ENCODE measurements at regions not wholly inside any gene's neighbourhood (a gene's known extent, or its start where the extent isn't known, plus 50 kb on each side); places are given as distances from the start of the nearest gene placed in this dataset.

DNA sequence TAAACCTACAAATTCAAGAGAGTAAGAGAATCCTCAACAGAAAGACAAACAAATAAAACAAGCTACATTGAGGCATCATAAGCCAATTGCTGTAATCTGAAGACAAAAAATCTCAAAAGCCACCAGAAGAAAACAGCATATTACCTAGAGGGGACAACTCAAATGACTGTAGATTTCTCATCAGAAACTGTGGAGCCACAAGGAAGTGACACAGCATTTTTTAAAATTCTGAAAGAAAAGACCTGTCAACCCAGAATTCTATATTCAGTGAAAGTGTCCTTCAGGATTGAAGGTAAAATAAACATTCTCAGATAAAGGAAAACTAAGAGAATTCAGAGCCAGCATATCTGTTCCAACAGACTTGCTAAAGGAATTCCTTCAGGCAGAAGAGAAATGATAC is 147.8 kb upstream of the DHRS4 start:
- Mint-ChIP-seq H3K9me3 (ENCODE audit: low read depth, unreplicated experiment) (peaks cover 6% of the 10 kb centered on the region), H3K27ac (ENCODE audit: unreplicated experiment) (no peak overlapping the region), H3K4me3 (ENCODE audit: low read depth, unreplicated experiment) (no peak overlapping the region), H3K4me1 (ENCODE audit: low read depth, unreplicated experiment) (no peaks in the 10 kb centered on the region), H3K27me3 (ENCODE audit: unreplicated experiment) (peaks cover 17% of the 10 kb centered on the region), H3K36me3 (ENCODE audit: insufficient read depth, unreplicated experiment) (no peaks in the 10 kb centered on the region)
- TF ChIP-seq, protein P1, sequence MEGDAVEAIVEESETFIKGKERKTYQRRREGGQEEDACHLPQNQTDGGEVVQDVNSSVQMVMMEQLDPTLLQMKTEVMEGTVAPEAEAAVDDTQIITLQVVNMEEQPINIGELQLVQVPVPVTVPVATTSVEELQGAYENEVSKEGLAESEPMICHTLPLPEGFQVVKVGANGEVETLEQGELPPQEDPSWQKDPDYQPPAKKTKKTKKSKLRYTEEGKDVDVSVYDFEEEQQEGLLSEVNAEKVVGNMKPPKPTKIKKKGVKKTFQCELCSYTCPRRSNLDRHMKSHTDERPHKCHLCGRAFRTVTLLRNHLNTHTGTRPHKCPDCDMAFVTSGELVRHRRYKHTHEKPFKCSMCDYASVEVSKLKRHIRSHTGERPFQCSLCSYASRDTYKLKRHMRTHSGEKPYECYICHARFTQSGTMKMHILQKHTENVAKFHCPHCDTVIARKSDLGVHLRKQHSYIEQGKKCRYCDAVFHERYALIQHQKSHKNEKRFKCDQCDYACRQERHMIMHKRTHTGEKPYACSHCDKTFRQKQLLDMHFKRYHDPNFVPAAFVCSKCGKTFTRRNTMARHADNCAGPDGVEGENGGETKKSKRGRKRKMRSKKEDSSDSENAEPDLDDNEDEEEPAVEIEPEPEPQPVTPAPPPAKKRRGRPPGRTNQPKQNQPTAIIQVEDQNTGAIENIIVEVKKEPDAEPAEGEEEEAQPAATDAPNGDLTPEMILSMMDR (IDR thresholded peaks at IDR 0.05; ENCODE audit: unreplicated experiment) = no peak
- CTCF ChIA-PET = no interaction called here
- DNase-seq = no peak
- BruUV-seq (replicated peaks) = no TSS peak
- intact Hi-C loops (cut with micrococcal nuclease; ENCODE audit: unreplicated experiment) = no loop called here

DNA sequence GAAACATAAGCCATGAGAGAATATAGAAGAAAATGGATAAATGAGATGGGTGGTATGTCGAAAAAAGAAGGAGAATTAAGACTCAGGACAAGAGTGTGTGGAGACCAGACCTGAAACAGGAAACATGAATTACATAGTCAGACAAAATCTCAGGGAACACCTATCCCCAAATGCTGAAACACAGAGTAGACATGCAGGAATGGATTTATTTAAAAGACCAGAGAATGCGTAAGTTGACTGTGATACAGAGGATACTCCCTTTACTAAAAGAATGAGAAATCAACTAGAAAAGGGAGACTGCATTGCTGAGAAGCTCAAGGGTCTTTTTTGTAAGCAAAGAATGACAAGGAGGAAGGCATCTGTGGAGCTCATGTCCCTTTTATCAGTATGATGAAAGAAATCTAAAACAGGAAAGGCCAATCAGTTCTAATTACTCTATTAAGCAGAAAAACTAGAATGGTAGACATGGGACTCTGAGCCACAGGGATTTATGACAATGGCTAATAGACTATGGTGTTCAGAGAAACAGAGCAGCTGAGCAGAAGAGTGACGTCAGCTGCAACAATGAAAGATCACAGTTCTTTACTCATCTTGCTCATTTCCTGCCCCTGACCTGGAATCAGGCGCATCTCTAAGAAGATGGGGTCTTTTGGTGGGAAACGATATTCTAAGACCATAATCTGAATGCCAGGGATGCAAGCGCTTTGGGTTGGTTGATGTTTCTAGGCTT is 138.9 kb upstream of the DHRS4 start:
- H3K9me3 Mint-ChIP-seq (ENCODE audit: low read depth, unreplicated experiment) = no peaks in the 10 kb centered on the region
- CTCF ChIA-PET = no interaction called here
- no peaks in the 10 kb centered on the region for H3K36me3 Mint-ChIP-seq (ENCODE audit: insufficient read depth, unreplicated experiment)
- peaks cover 9% of the 10 kb centered on the region for H3K27me3 Mint-ChIP-seq (ENCODE audit: unreplicated experiment)
- no TSS peak for BruUV-seq (replicated peaks)
- intact Hi-C loops (cut with micrococcal nuclease; ENCODE audit: unreplicated experiment) = no loop called here
- TF ChIP-seq, protein P1 (IDR thresholded peaks at IDR 0.05; ENCODE audit: unreplicated experiment) = no peak
- H3K4me3 Mint-ChIP-seq (ENCODE audit: low read depth, unreplicated experiment) = no peak overlapping the region
- no peaks in the 10 kb centered on the region for H3K4me1 Mint-ChIP-seq (ENCODE audit: low read depth, unreplicated experiment)
- DNase-seq = no peak
- H3K27ac Mint-ChIP-seq (ENCODE audit: unreplicated experiment) = no peak overlapping the region

DNA sequence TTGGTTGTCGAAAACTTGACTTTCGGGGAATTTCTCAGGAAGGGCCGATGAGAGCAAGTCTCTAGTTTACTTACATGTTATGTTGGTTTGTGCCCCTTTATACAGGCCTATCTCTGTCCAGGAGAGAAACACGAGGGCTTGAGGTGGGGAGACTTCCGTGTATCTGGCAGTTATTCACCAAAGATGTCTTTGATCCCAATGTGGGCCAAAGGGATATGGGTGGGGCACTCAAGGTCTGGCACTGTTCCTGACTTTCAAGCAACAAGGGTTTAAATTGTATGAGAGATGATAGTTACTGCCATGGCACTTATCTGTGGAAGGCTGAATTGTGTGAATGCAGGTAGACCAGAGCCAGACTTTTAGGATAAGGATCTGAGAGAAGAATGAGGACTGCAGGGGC is 137.2 kb upstream of the DHRS4 start:
- no peak overlapping the region for H3K27ac Mint-ChIP-seq (ENCODE audit: unreplicated experiment)
- peaks cover 9% of the 10 kb centered on the region for H3K27me3 Mint-ChIP-seq (ENCODE audit: unreplicated experiment)
- no peaks in the 10 kb centered on the region for H3K4me1 Mint-ChIP-seq (ENCODE audit: low read depth, unreplicated experiment)
- no peaks in the 10 kb centered on the region for H3K9me3 Mint-ChIP-seq (ENCODE audit: low read depth, unreplicated experiment)
- no TSS peak for BruUV-seq (replicated peaks)
- H3K4me3 Mint-ChIP-seq (ENCODE audit: low read depth, unreplicated experiment) = no peak overlapping the region
- DNase-seq = no peak
- H3K36me3 Mint-ChIP-seq (ENCODE audit: insufficient read depth, unreplicated experiment) = no peaks in the 10 kb centered on the region
- TF ChIP-seq, protein P1 (IDR thresholded peaks at IDR 0.05; ENCODE audit: unreplicated experiment) = no peak
- CTCF ChIA-PET = no interaction called here
- intact Hi-C loops (cut with micrococcal nuclease; ENCODE audit: unreplicated experiment) = no loop called here

DNA sequence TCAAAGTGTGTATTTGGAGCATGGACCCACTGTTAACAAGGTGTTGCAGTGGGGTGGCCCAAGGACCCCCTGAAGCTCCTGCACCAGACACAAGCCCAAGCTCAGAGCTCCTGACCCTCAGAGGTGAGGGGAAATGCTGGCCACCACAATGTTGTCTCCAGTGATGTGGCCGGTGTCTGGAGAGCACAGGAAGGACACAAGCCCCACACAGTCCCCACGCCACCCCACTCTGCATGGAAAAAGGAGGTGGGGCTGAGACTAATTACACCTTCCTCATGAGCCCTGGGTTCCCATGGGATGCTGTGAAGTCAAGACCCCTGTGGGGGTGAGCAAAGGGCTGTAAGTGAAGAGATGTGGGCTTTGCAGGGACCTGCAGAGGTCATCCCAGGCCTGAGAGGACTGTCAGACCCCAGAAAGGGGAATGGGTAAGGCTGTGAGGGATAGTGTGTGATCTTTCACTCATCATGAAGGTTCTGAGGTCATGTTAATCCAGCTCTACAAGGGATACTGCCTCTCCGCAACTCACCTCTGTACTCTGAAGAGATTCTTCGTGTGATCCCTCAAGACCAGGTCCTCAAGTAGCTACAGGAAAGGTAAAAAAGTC is 136.3 kb upstream of the DHRS4 start:
- Mint-ChIP-seq H3K27me3 (ENCODE audit: unreplicated experiment) (peaks cover 9% of the 10 kb centered on the region), H3K9me3 (ENCODE audit: low read depth, unreplicated experiment) (no peaks in the 10 kb centered on the region), H3K4me3 (ENCODE audit: low read depth, unreplicated experiment) (no peak overlapping the region), H3K4me1 (ENCODE audit: low read depth, unreplicated experiment) (no peaks in the 10 kb centered on the region), H3K36me3 (ENCODE audit: insufficient read depth, unreplicated experiment) (no peaks in the 10 kb centered on the region), H3K27ac (ENCODE audit: unreplicated experiment) (no peak overlapping the region)
- no TSS peak for BruUV-seq (replicated peaks)
- CTCF ChIA-PET = interaction anchor here (0.6 to 1.6 kb wide), 2 partner anchors 17 to 93 kb away, joined by 3 read pairs; no protein-coding TSS in a partner anchor
- TF ChIP-seq, protein P1 (IDR thresholded peaks at IDR 0.05; ENCODE audit: unreplicated experiment) = no peak
- intact Hi-C loops (cut with micrococcal nuclease; ENCODE audit: unreplicated experiment) = no loop called here
- no peak for DNase-seq

Measured in Calu3 (cell line).